ENCODE measurements at regions not wholly inside any gene's neighbourhood (a gene's known extent, or its start where the extent isn't known, plus 50 kb on each side); places are given as distances from the start of the nearest gene placed in this dataset.

- no peak for TF ChIP-seq CTCF (conservative IDR thresholded peaks at IDR 0.05; ENCODE audit: low read depth, low read length)
- no peak for TF ChIP-seq ELK1 (IDR thresholded peaks at IDR 0.05; ENCODE audit: borderline replicate concordance, low read depth, low read length)
- no peak for TF ChIP-seq RCOR1 (IDR thresholded peaks at IDR 0.05; ENCODE audit: insufficient replicate concordance, low read length)
- no peak for TF ChIP-seq SMC3 (IDR thresholded peaks at IDR 0.05; ENCODE audit: low read depth, low read length)
- no peak for TF ChIP-seq POLR2A (IDR thresholded peaks at IDR 0.05; ENCODE audit: low read depth, low read length)
- no peak for TF ChIP-seq RFX5 (IDR thresholded peaks at IDR 0.05; ENCODE audit: low read depth, low read length)
Observed at GRCh38 chr3:46127503-46127902, 80.6 kb downstream of the CCR1 start.

All from IMR-90 (cell line).